GM10266 (cell line): ENCODE measurements at regions not wholly inside any gene's neighbourhood (a gene's known extent, or its start where the extent isn't known, plus 50 kb on each side); places are given as distances from the start of the nearest gene placed in this dataset.

Experiments
- DNase-seq: peaks from one replicate; pipeline ENCODE4 v3.0.0; 2012; ENCODE audit errors: extremely low spot score
- TF ChIP-seq, protein P1 (sequence below): IDR thresholded peaks from 2 replicates; pipeline ENCODE4 v1.5.1; 2012; ENCODE audit warnings: mild to moderate bottlenecking, low read depth; ENCODE audit not compliant: control insufficient read depth, insufficient read depth; ENCODE audit errors: missing control alignments

GRCh38 chr1:228922722-228923376, 187.6 kb downstream of the RHOU start:
- no peak for DNase-seq

DNA sequence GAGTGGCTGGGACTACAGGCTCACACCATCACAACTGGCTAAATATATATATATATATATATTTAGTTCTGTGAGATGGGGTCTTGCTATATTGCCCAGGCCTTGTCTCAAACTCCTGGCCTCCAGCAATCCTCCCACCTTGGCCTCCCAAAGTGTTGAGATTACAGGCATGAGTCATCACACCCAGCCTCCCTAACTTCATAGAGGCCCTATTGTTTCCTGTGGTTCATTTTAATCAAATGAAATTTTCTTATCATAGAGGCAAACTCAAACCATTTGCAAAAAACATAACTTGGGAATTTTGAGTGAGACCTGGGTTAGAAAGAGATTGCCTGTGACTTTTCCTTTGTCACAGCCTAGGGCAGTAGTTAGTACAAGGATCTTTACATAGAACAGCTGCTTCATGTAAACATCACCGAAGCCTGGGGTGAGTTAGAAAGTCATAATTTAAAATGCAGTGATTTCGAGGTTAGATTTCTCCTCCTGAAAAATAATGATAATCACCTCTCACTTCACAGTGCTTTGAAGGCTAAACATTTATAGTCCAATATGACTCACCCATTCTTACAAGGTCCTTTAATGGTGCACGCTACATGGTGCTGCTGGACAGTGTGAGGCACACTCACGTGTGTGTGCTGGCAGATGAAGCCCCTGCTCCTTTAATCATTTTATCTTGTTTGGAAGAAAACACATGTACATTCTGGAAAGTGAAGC, 188.9 kb downstream of the RHOU start:
- DNase-seq = no peak
- TF ChIP-seq, protein P1, sequence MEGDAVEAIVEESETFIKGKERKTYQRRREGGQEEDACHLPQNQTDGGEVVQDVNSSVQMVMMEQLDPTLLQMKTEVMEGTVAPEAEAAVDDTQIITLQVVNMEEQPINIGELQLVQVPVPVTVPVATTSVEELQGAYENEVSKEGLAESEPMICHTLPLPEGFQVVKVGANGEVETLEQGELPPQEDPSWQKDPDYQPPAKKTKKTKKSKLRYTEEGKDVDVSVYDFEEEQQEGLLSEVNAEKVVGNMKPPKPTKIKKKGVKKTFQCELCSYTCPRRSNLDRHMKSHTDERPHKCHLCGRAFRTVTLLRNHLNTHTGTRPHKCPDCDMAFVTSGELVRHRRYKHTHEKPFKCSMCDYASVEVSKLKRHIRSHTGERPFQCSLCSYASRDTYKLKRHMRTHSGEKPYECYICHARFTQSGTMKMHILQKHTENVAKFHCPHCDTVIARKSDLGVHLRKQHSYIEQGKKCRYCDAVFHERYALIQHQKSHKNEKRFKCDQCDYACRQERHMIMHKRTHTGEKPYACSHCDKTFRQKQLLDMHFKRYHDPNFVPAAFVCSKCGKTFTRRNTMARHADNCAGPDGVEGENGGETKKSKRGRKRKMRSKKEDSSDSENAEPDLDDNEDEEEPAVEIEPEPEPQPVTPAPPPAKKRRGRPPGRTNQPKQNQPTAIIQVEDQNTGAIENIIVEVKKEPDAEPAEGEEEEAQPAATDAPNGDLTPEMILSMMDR = no peak

More at GRCh38 chr1:228922722-228923376, 187.6 kb downstream of the RHOU start:
- TF ChIP-seq, protein P1 = no peak

GRCh38 chr1:228925691-228926090, 190.4 kb downstream of the RHOU start:
- TF ChIP-seq, protein P1 = no peak
- DNase-seq = no peak

- no peak for DNase-seq
- TF ChIP-seq, protein P1 = no peak
Observed at GRCh38 chr1:228927421-228927820, 192.1 kb downstream of the RHOU start.

- DNase-seq = no peak
- TF ChIP-seq, protein P1 = no peak
Observed at GRCh38 chr1:228927946-228928898, 192.9 kb downstream of the RHOU start.

DNA sequence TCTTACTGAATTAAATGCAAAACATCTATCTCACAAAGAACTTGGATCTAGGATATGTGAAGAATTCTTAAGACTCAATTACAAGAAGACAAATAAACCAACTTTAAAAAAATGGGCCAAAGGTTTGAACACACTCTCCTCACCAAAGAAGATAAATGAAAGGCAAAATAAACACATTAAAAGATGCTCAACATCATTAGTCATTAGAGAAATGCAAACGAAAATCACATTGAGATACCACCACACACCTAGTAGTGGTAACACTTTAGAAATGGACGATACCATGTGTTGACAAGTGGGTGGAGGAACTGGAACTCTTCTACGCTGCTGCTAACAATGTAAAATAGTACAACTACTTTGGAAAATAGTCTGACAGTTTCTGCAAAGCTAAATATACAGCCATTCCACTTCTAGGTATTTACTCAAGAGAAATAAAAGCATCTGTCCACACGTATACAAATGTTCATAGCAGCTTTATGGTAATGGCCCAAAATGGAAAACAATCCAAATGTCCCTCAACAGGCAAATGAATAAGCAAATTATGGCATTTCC, 194.3 kb downstream of the RHOU start:
- DNase-seq = no peak
- TF ChIP-seq, protein P1 = no peak
